Psoas muscle (tissue), 7 donors: ENCODE measurements at regions not wholly inside any gene's neighbourhood (a gene's known extent, or its start where the extent isn't known, plus 50 kb on each side); places are given as distances from the start of the nearest gene placed in this dataset.

Source experiments
- ATAC-seq, 4 donors: fragments of 200-7000 bp; cut with Tn5 transposase; one replicate each; pipeline ENCODE4 v1.9.1; 2020; ENCODE audit warnings: moderate library complexity in 3 of 4, mild to moderate bottlenecking in 2 of 4
- DNase-seq, 2 donors: peaks; one replicate each; pipeline ENCODE4 v3.0.0-alpha.2; 2020
- H3K27ac ChIP-seq: fragments of 200-600 bp; one replicate; pipeline ENCODE4 v1.8.0; 2022
- H3K27me3 ChIP-seq, 3 donors: fragments of 200-600 bp in 1 of 3; one replicate each; pipeline versions ENCODE4 v1.6.1 to v1.8.0; 2013 to 2022; ENCODE audit warnings: low read length in 2 of 3, mild to moderate bottlenecking in 2 of 3, moderate library complexity in 1 of 3; ENCODE audit not compliant: insufficient read depth in 3 of 3
- H3K36me3 ChIP-seq, 2 donors: fragments of 200-600 bp in 1 of 2; one replicate each; pipeline versions ENCODE4 v1.6.1 to v1.8.0; 2013 to 2022; ENCODE audit warnings: low read depth in 1 of 2, mild to moderate bottlenecking in 1 of 2, moderate library complexity in 1 of 2; ENCODE audit not compliant: insufficient read depth in 1 of 2
- H3K4me1 ChIP-seq: fragments of 200-600 bp; one replicate; pipeline ENCODE4 v1.8.0; 2022
- H3K4me3 ChIP-seq: fragments of 200-600 bp; one replicate; pipeline ENCODE4 v1.8.0; 2022; ENCODE audit warnings: mild to moderate bottlenecking
- H3K9me3 ChIP-seq: fragments of 200-600 bp; one replicate; pipeline ENCODE4 v1.8.0; 2022
- WGBS, 3 donors: extraction: QIAGEN DNeasy Blood & Tissue Kit; methylation state at CpG; one replicate each; pipeline versions ENCODE4 v1.1.6 to v1.1.7; 2013; 5-methylcytosine and 5-hydroxymethylcytosine counted together
- intact Hi-C, 2 donors: fragments of 100-400 bp; cut with DNase I; formaldehyde crosslinking; loops; one replicate each; pipeline versions ENCODE4 v1.11.0 to v1.14.2; 2022
- TF ChIP-seq, protein P1 (sequence below): fragments of 200-600 bp; IDR thresholded peaks from one replicate; pipeline ENCODE4 v1.8.0; 2022; ENCODE audit warnings: antibody characterized with exemption
- donor health status: healthy with polysubstance abuse.
- donor health status: DM: no; HTN: no; CAD: no; lungs with moderate emphysema.
- donor health status: Bipolar disorder and iron deficiency.
- donor health status: healthy.
- donor health status: DM: yes; HTN: yes; CAD: no.
- donor health status: DM: no; HTN: no; CAD: no.
- donor health status: DM: yes; HTN: yes; CAD: no.

DNA sequence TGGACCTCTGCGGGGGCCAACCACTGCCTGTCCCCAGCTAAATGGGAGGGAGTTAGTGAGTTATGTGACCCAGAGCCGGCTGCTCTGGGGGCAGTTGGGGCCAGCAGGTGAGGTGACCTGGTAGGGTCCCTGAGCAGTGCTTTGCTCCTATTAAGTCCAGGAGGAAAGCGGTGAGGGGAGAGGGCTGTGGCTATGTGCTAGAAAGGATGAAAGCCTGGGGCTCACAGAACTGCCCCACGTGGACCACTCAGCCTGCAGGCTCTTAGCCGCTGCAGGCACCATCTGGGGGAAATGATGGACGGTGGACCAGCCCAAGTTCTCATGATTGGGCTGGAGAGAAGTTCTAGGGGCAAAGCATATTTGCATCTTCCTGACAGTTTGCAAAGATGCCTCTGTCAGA, 67.6 kb upstream of the ZNF536 start:
- 77 to 87% (median 81%) methylated on average over 6 of the region's 6 CpGs for WGBS, 3 donors
- Histone ChIP-seq H3K9me3 (no peaks in the 10 kb centered on the region), H3K4me1 (no peaks in the 10 kb centered on the region), H3K36me3 (no peaks in the 10 kb centered on the region), H3K4me3 (no peak overlapping the region), H3K27ac (no peak overlapping the region), H3K27me3 (peaks cover 0 to 2% (median 0%) of the 10 kb centered on the region in 3 donors)
- TF ChIP-seq, protein P1, sequence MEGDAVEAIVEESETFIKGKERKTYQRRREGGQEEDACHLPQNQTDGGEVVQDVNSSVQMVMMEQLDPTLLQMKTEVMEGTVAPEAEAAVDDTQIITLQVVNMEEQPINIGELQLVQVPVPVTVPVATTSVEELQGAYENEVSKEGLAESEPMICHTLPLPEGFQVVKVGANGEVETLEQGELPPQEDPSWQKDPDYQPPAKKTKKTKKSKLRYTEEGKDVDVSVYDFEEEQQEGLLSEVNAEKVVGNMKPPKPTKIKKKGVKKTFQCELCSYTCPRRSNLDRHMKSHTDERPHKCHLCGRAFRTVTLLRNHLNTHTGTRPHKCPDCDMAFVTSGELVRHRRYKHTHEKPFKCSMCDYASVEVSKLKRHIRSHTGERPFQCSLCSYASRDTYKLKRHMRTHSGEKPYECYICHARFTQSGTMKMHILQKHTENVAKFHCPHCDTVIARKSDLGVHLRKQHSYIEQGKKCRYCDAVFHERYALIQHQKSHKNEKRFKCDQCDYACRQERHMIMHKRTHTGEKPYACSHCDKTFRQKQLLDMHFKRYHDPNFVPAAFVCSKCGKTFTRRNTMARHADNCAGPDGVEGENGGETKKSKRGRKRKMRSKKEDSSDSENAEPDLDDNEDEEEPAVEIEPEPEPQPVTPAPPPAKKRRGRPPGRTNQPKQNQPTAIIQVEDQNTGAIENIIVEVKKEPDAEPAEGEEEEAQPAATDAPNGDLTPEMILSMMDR: no peak
- no peak for DNase-seq
- no peak for ATAC-seq
- intact Hi-C loops: loop anchor here in 1 of 2 donors (1.0 kb wide), 1 partner anchor 61 kb away; no protein-coding TSS in a partner anchor

DNA sequence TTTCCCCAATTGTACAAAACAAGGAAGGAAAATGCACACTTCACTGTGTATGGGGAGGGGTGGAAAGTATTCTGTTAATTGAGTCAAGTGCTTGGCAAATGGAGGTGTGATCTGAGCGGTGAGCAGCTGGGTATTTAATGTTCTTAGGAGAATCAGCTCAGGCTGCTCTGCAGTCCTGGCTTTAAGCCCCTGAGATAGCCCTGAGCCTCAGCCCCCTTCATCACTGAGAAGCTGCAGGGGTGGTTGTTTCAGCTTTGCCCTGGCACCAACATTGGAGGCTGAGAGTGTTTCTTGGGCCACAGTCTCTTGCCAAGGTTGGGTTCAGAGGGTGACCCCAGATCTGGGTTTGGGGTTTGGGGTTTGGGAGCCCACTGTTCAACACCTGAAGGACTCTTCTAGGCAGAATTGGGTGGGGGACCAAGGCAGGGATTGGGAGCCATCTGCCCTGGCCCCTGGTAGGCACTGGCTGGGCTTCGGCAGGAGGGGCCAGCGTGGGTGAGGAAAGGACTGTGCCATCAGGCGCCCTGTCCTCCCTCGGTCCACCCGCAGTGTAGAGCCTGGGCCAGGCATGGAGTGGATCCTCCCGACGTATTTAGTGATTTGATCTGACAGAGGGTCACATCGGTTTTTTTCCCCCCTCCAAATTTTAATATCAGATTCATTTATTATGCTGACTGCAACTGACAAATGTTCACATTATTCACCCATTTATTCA, 66.7 kb upstream of the ZNF536 start:
- peaks cover 0 to 2% (median 0%) of the 10 kb centered on the region in 3 donors for H3K27me3 ChIP-seq
- H3K27ac ChIP-seq: no peak overlapping the region
- intact Hi-C loops: no loop called here
- H3K4me1 ChIP-seq: no peaks in the 10 kb centered on the region
- DNase-seq (no peak), ATAC-seq (no peak)
- no peaks in the 10 kb centered on the region for H3K9me3 ChIP-seq
- H3K36me3 ChIP-seq: no peaks in the 10 kb centered on the region
- 66 to 77% (median 70%) methylated on average over 9 of the region's 9 CpGs for WGBS, 3 donors
- no peak overlapping the region for H3K4me3 ChIP-seq
- TF ChIP-seq, protein P1: no peak

DNA sequence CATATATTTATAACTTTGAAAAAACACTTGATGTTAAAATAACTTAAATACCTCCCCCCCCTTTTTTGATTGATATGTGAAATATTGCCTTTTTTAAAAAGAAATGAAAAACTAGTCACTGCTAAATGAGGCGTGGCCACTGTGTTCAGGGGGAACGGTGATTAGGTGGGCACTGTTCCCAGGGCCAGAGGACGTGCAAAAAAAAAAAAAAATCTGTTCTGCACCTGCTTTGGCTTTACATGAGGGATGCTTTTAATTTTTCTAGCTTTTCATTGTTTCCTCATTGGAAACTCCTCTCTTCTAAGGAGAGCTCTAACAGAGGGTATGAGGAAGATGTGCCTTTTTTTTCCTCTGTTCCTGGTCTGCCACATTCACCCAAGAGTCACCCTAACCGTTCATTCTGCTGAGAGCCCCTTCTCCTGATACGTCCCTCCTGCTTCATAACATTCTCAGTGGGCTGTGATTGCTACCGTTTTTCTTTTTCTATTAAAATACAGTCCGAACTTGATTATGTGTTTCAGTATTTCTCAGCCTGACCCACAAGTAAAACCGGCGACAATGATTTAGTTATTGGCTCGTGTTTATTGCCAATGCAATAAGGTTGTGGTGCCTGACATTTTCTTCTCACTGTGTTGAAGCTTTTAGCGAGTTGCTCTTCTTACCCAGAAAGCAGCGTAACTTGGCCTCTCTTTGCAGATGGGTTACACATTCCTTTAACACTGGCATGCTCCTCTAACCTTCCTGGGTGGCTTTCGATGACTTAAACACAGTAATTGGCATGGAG, 64.8 kb upstream of the ZNF536 start:
- ATAC-seq (no peak), DNase-seq (no peak)
- no peaks in the 10 kb centered on the region for H3K27me3 ChIP-seq
- H3K4me1 ChIP-seq: no peaks in the 10 kb centered on the region
- H3K9me3 ChIP-seq: no peaks in the 10 kb centered on the region
- no peak overlapping the region for H3K27ac ChIP-seq
- H3K36me3 ChIP-seq: no peaks in the 10 kb centered on the region
- no peak overlapping the region for H3K4me3 ChIP-seq
- intact Hi-C loops: no loop called here
- 31 to 42% (median 34%) methylated on average over 13 of the region's 13 CpGs for WGBS, 3 donors
- TF ChIP-seq, protein P1: no peak

DNA sequence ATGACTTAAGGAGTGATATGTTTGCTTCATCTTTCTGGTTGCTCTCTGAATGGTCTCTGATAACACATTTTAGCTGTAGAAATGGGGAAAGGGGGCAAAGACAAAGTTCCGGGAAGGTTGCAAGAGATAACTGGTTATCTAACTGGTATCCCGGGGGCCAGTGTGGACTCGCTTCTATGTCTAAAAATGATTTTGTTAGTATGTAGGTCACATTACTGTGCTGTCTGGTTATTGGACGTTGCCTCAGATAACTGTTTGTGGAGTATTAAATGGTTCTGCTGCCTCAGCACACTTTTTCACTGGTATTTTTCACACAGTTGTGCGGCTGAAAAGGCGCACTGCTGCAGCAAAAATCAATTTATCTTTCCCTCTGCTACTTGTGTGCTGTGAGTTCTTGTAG, 63.0 kb upstream of the ZNF536 start:
- TF ChIP-seq, protein P1: no peak
- Histone ChIP-seq H3K4me3 (no peak overlapping the region), H3K27me3 (no peaks in the 10 kb centered on the region), H3K9me3 (no peaks in the 10 kb centered on the region), H3K4me1 (no peaks in the 10 kb centered on the region), H3K27ac (no peak overlapping the region), H3K36me3 (no peaks in the 10 kb centered on the region)
- intact Hi-C loops: no loop called here
- 88 to 91% (median 90%) methylated on average over 6 of the region's 6 CpGs for WGBS, 3 donors
- ATAC-seq (no peak), DNase-seq (no peak)
